Osteoblast (primary cell): ENCODE measurements at regions not wholly inside any gene's neighbourhood (a gene's known extent, or its start where the extent isn't known, plus 50 kb on each side); places are given as distances from the start of the nearest gene placed in this dataset.

ENCODE experiments used
- DNase-seq: peaks from one replicate; pipeline ENCODE4 v3.0.0; 2011; ENCODE audit warnings: low spot score, mixed read lengths; ENCODE audit not compliant: insufficient read length; ENCODE audit errors: missing footprints
- H2AFZ ChIP-seq: 2 replicates; pipeline ENCODE4 v1.6.0; 2011; ENCODE audit warnings: mild to moderate bottlenecking, low read length
- H3K27ac ChIP-seq: 2 replicates; pipeline ENCODE4 v1.5.1; 2011; ENCODE audit warnings: mild to moderate bottlenecking, low read depth, low read length, moderate library complexity
- H3K27me3 ChIP-seq: 2 replicates; pipeline ENCODE4 v1.6.0; 2012; ENCODE audit warnings: mild to moderate bottlenecking, control low read depth, inconsistent platforms, low read length, moderate library complexity; ENCODE audit not compliant: insufficient read depth
- H3K36me3 ChIP-seq: 2 replicates; pipeline ENCODE4 v1.5.1; 2011; ENCODE audit warnings: mild to moderate bottlenecking, low read length, control low read depth, moderate library complexity; ENCODE audit not compliant: insufficient read depth
- H3K4me1 ChIP-seq: 2 replicates; pipeline ENCODE4 v1.5.1; 2011; ENCODE audit warnings: mild to moderate bottlenecking, low read length, control low read depth, moderate library complexity; ENCODE audit not compliant: insufficient read depth
- H3K4me2 ChIP-seq: 2 replicates; pipeline ENCODE4 v1.6.0; 2011; ENCODE audit warnings: mild to moderate bottlenecking, low read length; ENCODE audit not compliant: insufficient read depth
- H3K4me3 ChIP-seq: fragments of 200-600 bp; sonication (generic); 3 replicates; pipeline ENCODE4 v1.5.1; 2012; ENCODE audit warnings: mild to moderate bottlenecking, low read length, inconsistent platforms; ENCODE audit not compliant: insufficient read depth
- H3K79me2 ChIP-seq: 2 replicates; pipeline ENCODE4 v1.6.0; 2012; ENCODE audit warnings: mild to moderate bottlenecking, low read length, control low read depth, inconsistent platforms; ENCODE audit not compliant: insufficient read depth
- H3K9me3 ChIP-seq: 2 replicates; pipeline ENCODE4 v1.5.1; 2011; ENCODE audit warnings: low read depth, low read length, control low read depth
- H4K20me1 ChIP-seq: 2 replicates; pipeline ENCODE4 v1.6.0; 2012; ENCODE audit warnings: mild to moderate bottlenecking, low read length, control low read depth; ENCODE audit not compliant: insufficient read depth
- CTCF ChIP-seq: IDR thresholded peaks from 2 replicates; pipeline ENCODE4 v1.5.1; 2011; ENCODE audit warnings: mild to moderate bottlenecking, low read depth, low read length, moderate library complexity; ENCODE audit errors: extremely low read depth

- no peaks in the 10 kb centered on the region for H3K9me3 ChIP-seq
- H3K4me1 ChIP-seq: no peaks in the 10 kb centered on the region
- no peaks in the 10 kb centered on the region for H4K20me1 ChIP-seq
- H2AFZ ChIP-seq: no peak overlapping the region
- no peaks in the 10 kb centered on the region for H3K27me3 ChIP-seq
- DNase-seq: no peak
- no peak overlapping the region for H3K4me3 ChIP-seq
- H3K79me2 ChIP-seq: no peaks in the 10 kb centered on the region
- no peak overlapping the region for H3K4me2 ChIP-seq
- H3K36me3 ChIP-seq: no peaks in the 10 kb centered on the region
- H3K27ac ChIP-seq: no peak overlapping the region
- no peak for TF ChIP-seq CTCF
Observed at GRCh38 chrX:5746231-5746630, 482.4 kb downstream of the NLGN4X start.

- no peaks in the 10 kb centered on the region for H3K9me3 ChIP-seq
- no peaks in the 10 kb centered on the region for H3K4me1 ChIP-seq
- H3K27me3 ChIP-seq: no peaks in the 10 kb centered on the region
- no peaks in the 10 kb centered on the region for H3K36me3 ChIP-seq
- no peak for DNase-seq
- H4K20me1 ChIP-seq: no peaks in the 10 kb centered on the region
- no peak overlapping the region for H3K4me3 ChIP-seq
- H3K4me2 ChIP-seq: no peak overlapping the region
- H3K79me2 ChIP-seq: no peaks in the 10 kb centered on the region
- no peak overlapping the region for H3K27ac ChIP-seq
- no peak for TF ChIP-seq CTCF
- no peak overlapping the region for H2AFZ ChIP-seq
Observed at GRCh38 chrX:5733501-5733900, 495.2 kb downstream of the NLGN4X start.

DNA sequence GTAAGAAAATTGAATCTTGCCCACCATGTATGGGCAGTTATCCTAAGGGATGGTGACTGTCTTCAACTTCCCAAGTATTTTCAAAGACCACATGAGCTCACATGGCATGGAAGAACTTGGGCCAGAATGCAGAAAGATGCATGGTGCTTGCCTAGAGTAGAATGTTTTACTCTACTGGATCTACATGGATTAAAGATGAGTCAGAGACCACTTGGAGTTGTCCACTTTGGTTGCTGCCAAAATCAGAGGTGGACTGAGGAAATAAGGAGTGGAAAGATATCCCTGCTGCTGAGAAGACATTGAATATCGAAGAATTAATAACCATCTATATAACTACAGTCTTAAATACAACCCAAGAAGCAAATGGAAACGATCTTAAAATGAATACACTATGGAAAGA is 498.1 kb downstream of the NLGN4X start:
- no peak for TF ChIP-seq CTCF
- DNase-seq: no peak
- no peaks in the 10 kb centered on the region for H3K36me3 ChIP-seq

GRCh38 chrX:5726224-5726623 is 502.4 kb downstream of the NLGN4X start:
- H2AFZ ChIP-seq: no peak overlapping the region
- no peaks in the 10 kb centered on the region for H3K27me3 ChIP-seq
- H3K79me2 ChIP-seq: no peaks in the 10 kb centered on the region
- H3K4me1 ChIP-seq: no peaks in the 10 kb centered on the region
- no peak overlapping the region for H3K4me2 ChIP-seq
- no peaks in the 10 kb centered on the region for H3K36me3 ChIP-seq
- no peaks in the 10 kb centered on the region for H3K9me3 ChIP-seq
- H3K27ac ChIP-seq: no peak overlapping the region
- no peak overlapping the region for H3K4me3 ChIP-seq
- DNase-seq: no peak
- H4K20me1 ChIP-seq: no peaks in the 10 kb centered on the region
- TF ChIP-seq CTCF: no peak

More for the DNA sequence above, 498.1 kb downstream of the NLGN4X start:
- Histone ChIP-seq H3K79me2 (no peaks in the 10 kb centered on the region), H3K4me3 (no peak overlapping the region), H3K9me3 (no peaks in the 10 kb centered on the region), H3K27me3 (no peaks in the 10 kb centered on the region), H2AFZ (no peak overlapping the region), H3K27ac (no peak overlapping the region), H3K4me1 (no peaks in the 10 kb centered on the region), H3K4me2 (no peak overlapping the region), H4K20me1 (no peaks in the 10 kb centered on the region)
